ENCODE measurements at regions not wholly inside any gene's neighbourhood (a gene's known extent, or its start where the extent isn't known, plus 50 kb on each side); places are given as distances from the start of the nearest gene placed in this dataset.

DNA sequence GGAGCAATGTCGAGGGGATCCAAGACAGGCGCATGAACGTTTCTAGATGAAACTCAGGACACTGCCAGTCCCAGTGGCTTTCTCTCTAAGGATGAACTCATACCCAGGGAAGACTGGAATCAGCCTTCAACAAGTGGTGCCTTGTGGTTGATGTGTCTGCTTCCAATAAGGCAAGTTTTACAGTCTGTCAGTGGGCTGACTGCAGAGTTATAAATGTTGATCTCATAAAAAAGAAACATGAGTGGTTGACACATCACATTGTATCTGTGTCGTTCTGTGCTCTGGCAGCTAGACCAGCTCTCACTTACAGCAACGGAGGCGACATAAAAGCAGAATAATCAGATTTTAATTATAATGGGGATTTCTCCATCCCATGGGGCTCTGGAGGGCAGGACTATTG, 96.7 kb downstream of the SNX19 start:
- TF ChIP-seq GATA2 (IDR thresholded peaks at IDR 0.05; ENCODE audit: low read depth, low read length) (no peak), GATA3 (IDR thresholded peaks at IDR 0.05; ENCODE audit: low read depth, low read length) (no peak)

All from SH-SY5Y (cell line).